Activated CD4-positive, alpha-beta T cell treated with anti-CD3 and anti-CD28 coated beads, Interleukin-2, amount 50 U/mL, for 1 hour (primary cell): ENCODE measurements at regions not wholly inside any gene's neighbourhood (a gene's known extent, or its start where the extent isn't known, plus 50 kb on each side); places are given as distances from the start of the nearest gene placed in this dataset.
"Not testable (repeated sequence)": the region's sequence is repeated elsewhere in the genome, so short reads cannot be mapped to it uniquely, and the experiment has no call there.

ENCODE experiments used
- DNase-seq: peaks from one replicate; pipeline ENCODE4 v3.0.0-alpha.2; 2020

- no peak for DNase-seq
These were observed 462.8 kb upstream of the DPH6 start for GRCh38 chr15:36008719-36009118.

- DNase-seq = no peak
These were observed 478.2 kb upstream of the DPH6 start for GRCh38 chr15:36024031-36024688.

GRCh38 chr15:36026627-36027283 lies 480.8 kb upstream of the DPH6 start:
- DNase-seq = no peak

GRCh38 chr15:36029606-36030210 lies 483.7 kb upstream of the DPH6 start:
- DNase-seq = no peak

DNA sequence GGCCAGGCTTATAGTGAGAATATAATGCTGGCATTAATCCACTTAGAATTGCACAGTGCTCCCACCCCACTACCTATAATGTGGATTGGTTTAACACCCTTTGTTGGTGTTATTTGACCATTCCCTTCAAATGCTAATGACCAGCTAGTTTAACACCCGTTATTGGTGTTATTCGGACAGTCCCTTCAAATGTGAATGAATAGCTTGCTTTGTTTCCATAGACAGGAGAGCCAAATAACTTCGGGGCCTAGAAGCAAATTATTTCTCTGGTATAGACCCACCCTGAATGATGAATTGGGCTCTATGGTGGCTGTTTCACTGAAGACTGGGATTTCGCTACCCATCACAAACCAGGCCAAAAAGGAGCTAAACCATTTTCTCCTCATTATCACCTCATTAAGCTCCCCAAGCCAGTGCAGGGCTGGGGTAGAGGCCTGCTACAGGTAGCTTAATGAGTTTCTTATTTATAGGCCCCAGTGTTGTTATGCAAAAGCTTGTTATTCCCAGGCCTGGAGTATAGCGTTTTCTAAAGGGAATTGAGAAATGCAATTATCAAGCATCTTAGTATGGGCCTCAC lies 494.1 kb upstream of the DPH6 start:
- no peak for DNase-seq

DNA sequence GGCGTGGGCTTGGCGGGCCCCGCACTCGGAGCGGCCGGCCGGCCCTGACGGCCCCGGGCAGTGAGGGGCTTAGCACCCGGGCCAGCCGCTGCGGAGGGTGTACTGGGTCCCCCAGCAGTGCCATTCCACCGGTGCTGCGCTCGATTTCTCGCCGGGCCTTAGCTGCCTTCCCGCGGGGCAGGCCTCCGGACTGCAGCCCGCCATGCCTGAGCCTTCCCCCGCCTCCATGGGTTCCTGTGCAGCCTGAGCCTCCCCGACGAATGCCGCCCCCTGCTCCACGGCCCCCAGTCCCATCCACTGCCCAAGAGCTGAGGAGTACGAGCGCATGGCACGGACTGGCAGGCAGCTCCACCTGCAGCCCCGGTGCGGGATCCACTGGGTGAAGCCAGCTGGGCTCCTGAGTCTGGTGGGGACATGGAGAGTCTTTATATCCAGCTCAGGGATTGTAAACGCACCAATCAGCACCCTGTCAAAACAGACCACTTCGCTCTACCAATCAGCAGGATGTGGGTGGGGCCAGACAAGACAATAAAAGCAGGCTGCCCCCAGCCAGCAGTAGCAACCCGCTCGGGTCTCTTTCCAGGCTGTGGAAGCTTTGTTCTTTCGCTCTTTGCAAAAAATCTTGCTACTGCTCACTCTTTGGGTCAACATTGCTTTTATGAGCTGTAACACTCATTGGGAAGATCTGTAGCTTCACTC lies 501.2 kb upstream of the DPH6 start:
- not testable (repeated sequence) for DNase-seq

DNA sequence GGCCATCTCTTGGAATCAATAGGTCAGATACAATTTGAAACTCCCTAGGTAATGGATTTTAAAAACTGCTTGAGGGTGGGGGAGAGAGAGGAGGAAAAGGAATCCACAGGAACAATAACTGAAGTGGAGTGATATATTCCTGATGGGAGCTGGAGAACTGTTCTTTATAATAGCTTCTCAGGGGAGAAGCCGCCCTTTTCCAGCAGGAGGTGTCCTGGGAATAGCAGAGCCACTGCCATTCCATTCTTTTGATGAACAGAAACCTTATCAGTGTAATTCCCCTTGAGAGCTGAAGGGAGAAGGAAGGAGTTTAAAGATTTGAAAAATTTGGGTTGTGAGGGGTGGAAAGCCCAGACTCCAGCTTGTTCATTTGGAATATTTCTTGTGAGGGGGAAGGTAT lies 504.9 kb upstream of the DPH6 start:
- no peak for DNase-seq

GRCh38 chr15:36052641-36053040 lies 506.7 kb upstream of the DPH6 start:
- DNase-seq = not testable (repeated sequence)

- no peak for DNase-seq
These were observed 507.8 kb upstream of the DPH6 start for GRCh38 chr15:36053746-36054145.

- DNase-seq = no peak
These were observed 513.6 kb upstream of the DPH6 start for GRCh38 chr15:36059596-36059995.

DNA sequence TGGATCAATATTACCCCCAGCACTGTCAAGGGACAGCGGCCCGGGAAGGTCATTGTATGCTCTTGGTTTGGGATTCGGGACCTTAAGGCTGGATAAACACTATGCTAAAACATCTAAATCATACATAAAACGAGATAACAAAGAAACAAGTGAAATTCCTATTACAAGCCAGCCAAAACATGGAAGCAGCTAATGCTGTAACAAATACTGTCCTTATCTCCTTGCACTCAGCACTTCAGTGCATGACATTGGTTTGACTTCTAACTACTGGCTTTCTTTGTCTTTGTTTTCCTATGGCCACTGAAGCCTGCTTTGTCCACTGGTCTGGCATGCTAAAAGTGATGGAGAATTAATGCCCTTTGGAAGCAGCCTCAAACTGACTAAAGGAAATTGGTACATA lies 516.4 kb upstream of the DPH6 start:
- no peak for DNase-seq

DNA sequence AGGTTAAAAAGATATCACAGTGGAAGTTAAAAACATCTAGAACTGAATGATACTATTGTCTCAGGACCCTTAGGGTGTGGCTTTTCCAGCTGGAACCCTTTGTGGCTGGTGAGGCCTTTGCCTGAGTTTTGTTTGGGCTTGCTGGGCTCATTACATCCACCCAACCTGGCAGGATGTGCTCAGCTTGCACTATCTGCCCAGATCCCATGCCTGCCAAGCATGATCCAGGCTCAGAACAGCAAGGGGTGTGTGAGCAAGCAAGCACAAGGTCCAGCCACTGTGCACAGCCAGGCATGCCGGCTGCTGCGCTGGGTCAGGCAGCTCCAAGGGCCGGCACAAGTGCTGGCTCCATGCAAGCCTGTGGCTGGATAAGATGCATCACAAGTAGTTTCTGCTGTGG lies 512.7 kb upstream of the CDIN1 start:
- no peak for DNase-seq

GRCh38 chr15:36067483-36068274 lies 511.7 kb upstream of the CDIN1 start:
- DNase-seq = no peak

DNA sequence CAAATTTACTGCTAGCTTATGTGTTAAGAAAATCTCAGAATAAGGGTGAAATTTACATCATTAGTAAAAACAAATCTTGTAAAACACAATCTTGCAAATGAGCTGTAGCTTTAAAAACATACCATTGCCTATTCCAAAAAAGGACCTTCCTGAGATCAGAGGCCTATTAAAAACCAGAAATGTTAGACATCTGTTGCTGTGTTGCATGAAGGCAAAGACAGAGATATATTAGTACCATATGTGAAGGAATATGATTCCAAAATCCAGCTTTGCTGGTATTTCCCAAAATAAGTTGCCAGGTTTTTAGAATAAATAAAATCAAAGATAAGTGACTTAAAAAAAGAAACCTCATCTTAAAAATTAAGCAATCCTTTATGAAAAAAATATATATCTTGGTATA lies 504.1 kb upstream of the CDIN1 start:
- DNase-seq = no peak

GRCh38 chr15:36079021-36079420 lies 500.4 kb upstream of the CDIN1 start:
- DNase-seq = no peak

DNA sequence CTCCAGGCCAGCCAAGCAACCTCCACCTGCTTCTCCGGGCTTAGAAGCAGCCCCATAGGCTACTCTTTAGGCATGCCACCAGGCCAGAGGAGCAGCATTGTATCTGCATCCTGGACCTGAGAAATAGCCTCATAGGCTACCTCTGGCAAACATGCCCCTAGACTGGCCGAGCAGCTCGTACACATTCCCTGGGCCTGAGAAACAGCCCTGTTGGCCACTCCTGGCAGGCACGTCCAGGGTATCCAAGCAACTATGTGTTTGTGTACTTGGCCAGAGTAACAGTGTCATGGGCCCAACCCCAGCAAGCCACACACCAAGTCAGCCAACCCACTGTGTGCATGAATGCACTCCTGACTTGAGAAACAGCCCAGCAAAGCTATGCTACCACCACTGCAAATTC lies 498.7 kb upstream of the CDIN1 start:
- no peak for DNase-seq

GRCh38 chr15:36090286-36090946 lies 489.0 kb upstream of the CDIN1 start:
- DNase-seq = no peak

DNA sequence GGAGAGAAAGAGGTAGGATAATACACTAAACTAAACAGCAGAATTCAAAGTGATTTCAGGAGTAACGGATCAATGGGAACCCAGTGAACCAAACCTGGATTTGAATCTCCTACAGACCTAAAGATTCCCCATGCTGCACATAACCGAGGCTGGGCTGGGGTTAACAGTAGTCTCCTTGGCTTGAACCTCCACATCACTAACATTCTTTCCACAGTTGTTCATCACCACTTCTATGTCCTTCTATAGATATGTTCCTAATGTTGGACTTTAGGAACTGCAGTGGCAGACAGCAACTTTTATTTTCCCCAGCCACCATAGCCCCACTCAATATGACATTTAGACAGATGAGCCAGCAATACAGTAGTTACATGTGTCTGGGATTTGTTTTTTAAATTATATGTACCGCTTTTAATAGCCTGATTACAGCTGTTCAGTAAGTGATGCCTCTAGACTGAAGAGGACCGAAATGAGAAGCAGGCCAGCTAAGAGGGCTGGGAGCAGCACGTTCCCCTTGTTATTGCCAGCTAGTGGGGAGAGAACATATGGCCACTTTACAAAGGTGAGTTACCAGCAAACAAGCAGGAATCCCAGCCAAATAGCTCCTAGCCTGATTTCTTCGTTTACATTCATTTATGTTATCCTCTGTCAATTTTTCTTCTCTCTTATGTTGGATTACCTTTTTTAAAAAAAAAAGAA lies 472.6 kb upstream of the CDIN1 start:
- no peak for DNase-seq

- no peak for DNase-seq
These were observed 470.9 kb upstream of the CDIN1 start for GRCh38 chr15:36108541-36108940.

DNA sequence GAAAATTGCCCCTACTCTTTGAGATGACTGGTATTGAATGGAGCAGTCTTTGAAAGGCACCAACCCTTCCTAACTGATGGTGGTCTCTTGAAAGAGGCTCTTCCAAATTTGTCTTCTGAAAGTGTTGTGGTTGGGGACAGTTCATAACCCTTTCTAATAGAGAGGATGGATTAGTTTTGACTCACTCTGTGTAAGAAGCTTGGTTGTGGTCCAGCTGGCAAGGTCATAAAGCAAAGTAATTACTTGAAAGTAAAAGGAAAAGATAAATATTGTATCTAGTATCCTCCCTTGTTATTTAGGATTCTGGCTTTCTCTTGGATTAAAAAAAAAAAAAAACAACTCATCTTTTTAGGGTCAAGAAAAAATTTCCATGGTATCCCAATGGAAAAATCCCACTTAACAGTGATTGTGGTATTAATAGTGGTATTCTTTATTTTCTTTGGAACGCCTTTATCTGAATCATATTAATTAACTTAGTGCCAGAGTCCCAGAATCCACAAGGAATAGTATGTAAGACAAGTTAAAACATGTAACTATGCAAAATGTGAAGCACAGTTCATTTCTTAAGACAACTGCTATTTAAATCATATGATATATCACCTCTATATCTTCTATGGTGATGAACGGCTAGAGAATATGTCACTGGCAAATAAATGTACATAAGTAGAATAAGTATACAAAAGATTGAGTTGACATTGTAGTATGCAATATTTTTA lies 469.3 kb upstream of the CDIN1 start:
- DNase-seq = no peak

DNA sequence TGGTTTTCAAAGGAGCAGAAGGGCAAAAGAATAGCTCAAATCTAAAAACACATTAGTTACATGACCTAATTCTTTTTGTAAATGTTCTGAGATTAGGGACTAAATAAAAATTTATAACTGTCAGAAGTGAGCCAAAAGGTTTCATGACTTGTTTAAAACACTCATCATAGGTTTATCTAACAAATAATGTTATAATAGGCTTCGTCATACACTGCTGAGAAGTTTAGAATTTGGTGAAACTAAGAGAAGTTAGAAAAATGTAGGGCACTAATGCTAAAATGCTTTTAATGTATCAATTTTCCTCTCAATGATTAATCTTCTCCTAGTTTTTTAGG lies 468.8 kb upstream of the CDIN1 start:
- no peak for DNase-seq
